ENCODE measurements at regions not wholly inside any gene's neighbourhood (a gene's known extent, or its start where the extent isn't known, plus 50 kb on each side); places are given as distances from the start of the nearest gene placed in this dataset.

DNA sequence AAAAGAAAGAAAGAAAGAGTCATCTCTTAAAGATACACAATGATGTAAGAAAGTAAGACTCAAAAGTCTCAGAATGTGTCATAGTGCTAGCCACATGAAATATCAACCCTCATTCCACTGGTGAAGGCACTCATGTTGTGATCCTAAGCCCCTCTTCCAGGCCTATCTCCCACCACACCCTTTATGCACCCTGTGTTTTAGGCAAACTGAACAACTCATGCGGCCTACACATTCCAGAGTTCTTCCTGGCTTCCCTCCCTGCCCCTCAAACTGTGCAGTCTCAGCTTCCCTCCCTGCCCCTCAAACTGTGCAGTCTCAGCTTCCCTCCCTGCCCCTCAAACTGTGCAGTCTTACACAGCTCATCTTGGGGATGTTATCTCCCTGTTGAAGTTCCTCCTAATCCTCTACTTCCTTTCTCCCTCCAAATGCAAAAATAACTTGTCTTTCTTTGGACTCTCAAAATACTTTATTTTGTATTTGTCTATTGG is 69.0 kb upstream of the FNDC3B start:
- TF ChIP-seq GATA2 (IDR thresholded peaks at IDR 0.05; ENCODE audit: low read depth, low read length) (no peak), GATA3 (IDR thresholded peaks at IDR 0.05; ENCODE audit: low read depth, low read length) (no peak)
